ENCODE measurements at regions not wholly inside any gene's neighbourhood (a gene's known extent, or its start where the extent isn't known, plus 50 kb on each side); places are given as distances from the start of the nearest gene placed in this dataset.
"Not testable (repeated sequence)": the region's sequence is repeated elsewhere in the genome, so short reads cannot be mapped to it uniquely, and the experiment has no call there.

GRCh38 chr20:19875376-19876221, 117.5 kb downstream of the RIN2 start:
- no peak for DNase-seq

GRCh38 chr20:19876828-19877460, 118.9 kb downstream of the RIN2 start:
- no peak for DNase-seq

DNA sequence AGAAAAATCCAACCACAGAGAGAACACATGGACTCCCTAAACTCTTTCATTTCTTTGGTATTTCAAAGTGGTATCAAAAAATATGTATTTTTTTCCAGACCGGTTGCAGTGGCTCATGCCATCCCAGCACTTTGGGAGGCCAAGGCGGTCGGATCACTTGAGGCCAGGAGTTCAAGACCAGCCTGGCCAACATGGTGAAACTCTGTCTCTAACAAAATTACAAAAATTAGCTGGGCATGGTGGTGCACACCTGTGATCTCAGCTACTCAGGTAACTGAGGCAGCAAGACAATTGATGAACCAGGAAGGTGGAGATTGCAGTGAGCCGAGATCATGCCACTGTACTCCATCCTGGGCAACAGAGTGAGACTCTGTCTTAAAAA, 121.8 kb downstream of the RIN2 start:
- DNase-seq, result not testable (repeated sequence)

GRCh38 chr20:19880256-19881079, 122.4 kb downstream of the RIN2 start:
- no peak for DNase-seq

DNA sequence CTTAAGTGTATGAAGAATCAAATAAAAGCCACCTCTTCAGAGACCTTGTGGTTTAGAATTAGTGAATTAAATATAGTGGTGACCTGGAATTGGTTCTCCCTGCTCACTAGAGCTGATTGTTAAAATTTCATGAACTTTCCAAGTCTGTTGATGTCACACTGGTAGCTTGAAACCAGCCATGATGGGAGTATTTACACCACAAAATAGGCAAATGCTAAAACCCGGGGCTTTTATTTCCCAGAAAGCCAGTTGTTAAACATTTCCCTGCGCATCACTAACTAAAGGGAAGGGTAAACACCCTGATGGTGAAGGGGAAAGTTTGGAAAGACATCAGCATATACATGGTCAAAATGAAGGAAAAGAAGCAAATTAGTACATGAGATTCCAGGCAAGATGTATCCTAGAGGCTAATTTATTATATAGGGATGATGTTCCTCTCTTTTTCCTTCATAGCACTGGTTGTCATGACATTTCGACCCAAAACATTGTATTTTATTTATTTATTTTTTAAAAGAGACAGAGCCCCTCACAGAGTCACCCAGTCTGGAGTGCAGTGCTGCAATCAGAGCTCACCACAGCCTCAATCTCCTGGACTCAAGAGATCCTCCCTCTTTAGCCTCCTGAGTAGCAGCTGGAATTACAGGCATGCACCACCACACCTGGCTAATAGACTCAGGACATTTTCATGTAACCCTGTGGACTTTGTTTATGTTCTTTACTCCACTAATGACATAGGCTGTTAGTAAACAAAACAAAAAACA, 123.2 kb downstream of the RIN2 start:
- no peak for DNase-seq

DNA sequence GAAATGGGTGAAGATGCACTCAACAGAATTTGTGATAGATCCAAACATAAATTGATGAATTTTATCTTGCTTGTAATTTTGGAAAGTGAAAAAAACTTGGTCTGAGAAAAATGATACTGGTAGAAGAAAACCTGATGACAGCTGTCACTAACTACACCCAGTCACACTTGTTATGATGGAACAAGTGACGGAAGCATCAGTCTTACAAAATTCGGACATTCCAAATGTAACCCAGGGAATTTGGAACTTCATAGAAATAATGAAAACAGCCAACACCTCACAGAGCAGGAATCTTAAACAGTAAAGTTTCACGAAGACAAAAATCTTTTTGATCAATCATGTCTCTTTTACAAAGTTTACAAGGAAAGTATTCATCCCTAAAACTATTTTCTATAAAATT, 123.9 kb downstream of the RIN2 start:
- no peak for DNase-seq

DNA sequence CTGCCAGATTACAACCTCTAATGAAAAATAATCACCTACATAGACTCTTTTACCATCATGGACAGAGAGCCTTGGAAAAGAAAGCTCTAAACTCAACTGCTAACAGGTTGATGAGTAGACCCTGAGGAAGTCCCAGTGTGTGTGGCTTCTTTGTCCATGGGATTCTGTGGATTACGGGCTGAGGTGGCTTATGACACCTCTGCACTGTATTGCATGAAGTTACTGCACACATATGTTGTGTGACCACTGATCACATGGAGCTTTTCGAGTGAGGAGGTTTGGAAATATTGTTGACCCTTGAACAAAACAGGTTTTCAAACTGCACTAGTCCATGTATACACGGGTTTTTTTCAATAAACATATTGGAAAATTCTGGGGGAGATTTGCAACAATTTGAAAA, 124.4 kb downstream of the RIN2 start:
- no peak for DNase-seq

DNA sequence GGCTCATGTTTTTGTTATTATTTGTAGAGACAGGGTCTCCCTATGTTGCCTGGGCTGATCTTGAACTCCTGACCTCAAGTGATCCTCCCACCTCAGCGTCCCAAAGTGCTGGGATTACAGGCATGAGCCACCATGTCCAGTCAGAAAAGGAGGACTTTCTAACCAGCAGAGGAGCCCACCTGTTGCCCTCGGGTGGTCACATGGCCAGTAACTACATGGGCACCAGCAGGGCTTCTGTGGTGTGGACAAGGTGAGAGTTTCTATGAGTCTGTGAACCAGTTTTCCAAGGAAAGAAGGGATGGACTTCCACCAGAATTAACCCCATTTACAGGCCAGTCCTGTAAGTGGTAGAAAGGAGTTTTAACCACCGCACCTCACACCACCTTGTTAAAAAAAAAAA, 125.4 kb downstream of the RIN2 start:
- DNase-seq, result no peak

DNA sequence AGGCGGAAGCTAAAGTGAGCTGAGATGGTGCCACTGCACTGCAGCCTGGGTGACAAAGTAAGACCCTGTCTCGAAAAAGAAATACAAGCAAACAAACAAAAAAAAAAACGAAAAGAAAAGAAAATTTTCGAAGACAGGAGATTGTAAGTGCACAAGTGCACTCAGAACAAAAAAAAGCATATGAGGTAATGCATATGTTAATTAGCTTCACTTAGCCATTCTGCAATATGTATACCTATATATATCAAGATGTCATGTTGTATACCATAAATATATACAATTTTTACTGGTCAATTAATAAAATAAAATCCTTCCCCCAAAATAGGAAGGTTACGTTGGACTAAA, 127.5 kb downstream of the RIN2 start:
- no peak for DNase-seq

DNA sequence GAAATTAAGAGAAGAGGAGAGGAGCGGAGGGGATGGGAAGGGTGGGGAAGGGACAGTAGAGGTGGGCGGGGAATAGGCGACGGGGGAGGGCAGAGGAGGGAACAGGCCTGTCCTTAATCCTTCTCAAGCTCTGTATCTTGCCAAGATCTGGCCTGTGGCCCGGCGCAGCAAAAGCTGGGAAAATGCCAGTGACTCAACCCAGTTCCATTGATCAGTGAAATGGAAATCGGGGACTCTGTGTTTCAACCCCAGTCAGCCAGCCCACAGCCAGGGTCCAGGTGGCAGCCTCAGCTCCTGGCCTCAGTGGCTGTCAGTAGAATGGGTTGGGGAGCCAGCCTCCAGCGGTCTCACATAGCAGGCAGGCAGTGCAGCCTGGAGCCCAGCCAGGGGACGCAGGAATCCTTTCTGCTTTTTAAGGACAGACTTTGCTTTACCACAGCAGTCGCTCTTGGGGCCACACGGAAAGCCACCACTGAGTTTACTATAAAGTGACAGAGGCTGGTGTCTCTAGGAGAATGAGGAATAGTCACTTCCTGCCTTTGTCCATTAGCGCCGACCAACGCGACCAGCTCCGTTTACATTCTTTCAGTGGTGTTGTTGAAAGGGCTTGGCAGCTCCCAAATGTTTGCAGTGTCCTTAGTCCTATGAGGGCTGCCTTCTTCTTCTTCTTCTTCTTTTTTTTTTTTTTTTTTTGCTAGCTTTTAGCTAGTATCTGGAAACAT, 128.0 kb downstream of the RIN2 start:
- DNase-seq, result no peak

- DNase-seq, result no peak
Observed at GRCh38 chr20:19886661-19887288, 128.7 kb downstream of the RIN2 start.

- no peak for DNase-seq
Observed at GRCh38 chr20:19887556-19888268, 129.4 kb upstream of the NAA20 start.

- DNase-seq, result no peak
Observed at GRCh38 chr20:19888269-19888671, 128.9 kb upstream of the NAA20 start.

- DNase-seq, result no peak
Observed at GRCh38 chr20:19889011-19889953, 127.9 kb upstream of the NAA20 start.

DNA sequence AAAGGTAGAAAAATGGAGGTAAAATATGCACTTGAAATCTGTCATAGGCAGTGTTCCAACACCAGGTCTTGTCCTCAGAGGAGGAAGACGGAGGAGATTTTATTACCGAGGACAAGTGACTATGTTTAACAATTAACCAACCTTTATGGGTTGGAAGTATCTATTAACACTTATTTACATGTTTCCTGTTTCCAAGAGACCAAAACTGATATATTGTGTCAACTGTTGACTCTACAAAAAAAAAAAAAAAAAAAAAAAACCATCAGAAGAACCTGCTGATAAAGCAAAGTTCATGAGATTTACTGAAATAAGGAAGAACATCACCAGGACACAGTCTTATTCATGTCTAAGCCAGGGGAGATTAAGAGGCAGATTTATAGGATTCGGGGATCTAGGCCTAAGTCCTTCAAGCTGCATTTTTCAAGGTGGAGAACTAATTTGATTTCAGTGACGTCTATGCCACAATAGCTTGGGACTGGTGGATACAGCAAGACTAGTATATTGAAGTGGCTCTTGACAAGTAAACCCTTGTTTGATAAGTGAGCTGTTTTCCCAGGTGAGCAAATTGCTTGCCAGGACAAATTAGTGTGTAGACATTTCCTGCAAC, 126.6 kb upstream of the NAA20 start:
- no peak for DNase-seq

DNA sequence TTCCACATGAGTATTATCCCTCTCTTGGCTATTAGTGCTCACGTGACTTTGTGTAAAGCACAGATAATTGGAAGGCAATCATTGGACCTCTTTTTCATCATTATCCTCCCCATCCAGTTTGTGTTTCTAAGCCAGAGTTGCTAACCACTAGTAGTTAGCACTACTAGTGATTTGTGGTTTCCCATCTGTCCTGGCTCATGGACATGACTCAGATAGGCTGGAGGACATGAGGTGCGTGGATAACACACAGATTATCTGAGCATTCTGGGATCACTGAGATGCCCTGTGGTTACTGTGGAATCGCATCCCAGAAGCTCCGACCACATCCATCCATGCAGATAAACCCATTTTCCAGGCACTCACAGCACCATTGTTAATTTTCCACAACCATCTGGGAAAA, 123.8 kb upstream of the NAA20 start:
- no peak for DNase-seq

DNA sequence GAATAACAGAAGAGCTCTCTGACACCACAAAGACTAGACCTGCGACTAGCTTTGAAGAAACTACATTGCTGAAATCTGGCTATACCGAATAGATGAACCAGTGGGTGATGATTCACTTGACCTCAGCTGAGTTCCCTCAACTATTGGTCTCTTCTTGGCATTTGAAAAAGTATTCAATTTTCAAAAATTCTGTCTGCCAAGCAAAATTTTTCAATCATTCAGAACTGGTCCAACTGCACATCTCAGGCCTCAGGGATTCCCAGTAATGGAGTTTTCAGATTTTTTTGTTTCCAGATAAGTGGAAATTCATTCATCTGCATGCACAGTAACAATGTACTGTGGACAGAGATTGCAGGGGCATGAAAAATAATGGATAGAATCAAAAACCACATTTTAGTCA, 121.4 kb upstream of the NAA20 start:
- DNase-seq, result no peak

GRCh38 chr20:19897891-19898290, 119.3 kb upstream of the NAA20 start:
- no peak for DNase-seq

DNA sequence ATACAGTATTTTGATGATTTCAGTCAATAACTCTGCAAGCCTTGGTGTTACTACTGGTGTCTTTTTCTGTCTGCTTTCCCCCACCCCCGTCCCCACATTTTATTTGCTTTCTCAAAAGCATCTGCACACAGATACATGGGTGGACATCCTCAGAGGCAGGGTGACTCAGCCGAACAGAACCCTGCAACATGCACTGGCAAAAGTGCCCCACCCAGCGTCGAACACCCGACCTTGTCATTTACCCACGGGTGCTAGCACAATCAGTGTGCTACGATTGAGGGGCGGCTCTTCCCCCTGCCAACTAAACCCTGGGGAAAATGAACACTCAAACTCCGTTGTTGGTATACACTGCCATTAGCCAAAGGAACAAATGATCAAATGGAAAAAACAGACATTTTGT, 115.9 kb upstream of the NAA20 start:
- DNase-seq, result no peak
